ENCODE measurements at regions not wholly inside any gene's neighbourhood (a gene's known extent, or its start where the extent isn't known, plus 50 kb on each side); places are given as distances from the start of the nearest gene placed in this dataset.

DNA sequence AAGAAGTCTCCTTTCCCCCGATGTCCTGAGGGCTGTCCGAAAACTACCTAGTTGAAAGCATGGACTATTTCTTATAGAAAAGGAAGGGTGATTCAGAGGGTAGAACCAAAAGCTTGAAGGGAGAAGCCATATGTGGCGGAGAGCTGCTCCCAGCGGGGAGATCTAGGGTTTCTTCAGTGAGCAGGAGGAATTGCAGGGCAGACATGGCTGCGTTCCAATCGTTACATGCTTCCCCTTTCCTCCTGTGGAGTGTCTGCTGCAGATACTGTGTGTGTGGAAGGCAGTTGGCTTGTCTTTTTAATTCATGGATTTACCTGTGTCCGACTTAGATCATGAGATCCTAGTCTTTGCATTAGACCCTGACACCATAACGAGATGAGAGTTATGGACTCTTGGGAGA is 799.5 kb downstream of the QKI start:
- DNase-seq (ENCODE audit: low spot score) = no peak

DNA sequence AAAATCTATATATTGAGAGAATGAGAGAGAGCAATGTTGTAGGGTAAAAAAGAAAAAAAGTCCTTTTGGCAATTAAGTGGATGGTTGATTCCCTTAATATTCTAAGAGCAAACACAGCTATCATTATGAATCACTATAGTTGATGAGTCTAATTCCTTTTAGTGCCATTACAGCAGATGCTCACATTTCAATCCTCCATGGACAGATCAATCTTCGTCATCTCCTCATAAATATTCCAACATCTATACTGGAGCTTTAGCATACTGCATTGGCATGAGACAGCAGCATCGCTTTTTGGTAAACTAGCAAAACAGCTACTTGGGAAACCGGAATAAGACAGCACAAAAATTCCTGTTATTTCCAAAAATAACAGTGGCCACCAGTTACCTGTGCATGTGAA is 796.7 kb downstream of the QKI start:
- DNase-seq (ENCODE audit: low spot score) = no peak

DNA sequence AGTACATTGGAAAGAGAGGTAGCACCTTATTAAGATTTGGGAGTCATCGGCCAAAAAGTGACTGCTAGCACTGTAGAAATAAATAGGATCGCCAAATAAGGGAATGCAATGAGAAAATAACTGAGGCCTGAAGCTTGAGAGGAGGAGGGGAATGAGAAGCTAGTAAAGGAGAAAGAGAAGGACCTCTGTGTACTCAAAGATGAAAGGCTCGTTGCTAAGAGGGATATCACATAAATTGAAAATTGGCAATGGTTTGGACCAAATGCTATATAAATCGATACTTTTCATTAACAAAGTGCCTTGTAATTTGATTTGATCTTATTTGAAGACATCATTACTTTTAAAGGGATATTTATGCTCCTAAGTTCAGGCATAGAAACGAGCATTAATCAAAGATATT is 796.3 kb downstream of the QKI start:
- DNase-seq (ENCODE audit: low spot score) = no peak

DNA sequence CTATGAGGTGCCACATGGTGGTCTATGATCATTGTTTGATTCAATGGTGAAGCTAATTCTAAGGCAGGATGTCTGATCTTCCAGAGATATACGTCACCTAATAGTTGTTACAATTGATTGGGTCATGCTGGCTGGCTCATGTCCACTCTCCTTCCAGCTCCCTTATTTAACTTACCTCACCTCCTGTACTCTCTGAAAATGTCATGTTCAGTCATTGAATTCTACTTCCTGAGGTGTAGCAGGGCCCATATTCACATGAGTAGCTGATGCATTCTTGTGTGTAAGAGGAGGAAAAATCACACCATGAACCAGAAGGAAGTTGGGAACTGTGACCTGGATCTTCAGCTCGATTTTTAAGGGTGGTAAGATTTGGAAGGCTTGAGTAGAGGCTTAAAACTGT is 795.8 kb downstream of the QKI start:
- no peak for DNase-seq (ENCODE audit: low spot score)

DNA sequence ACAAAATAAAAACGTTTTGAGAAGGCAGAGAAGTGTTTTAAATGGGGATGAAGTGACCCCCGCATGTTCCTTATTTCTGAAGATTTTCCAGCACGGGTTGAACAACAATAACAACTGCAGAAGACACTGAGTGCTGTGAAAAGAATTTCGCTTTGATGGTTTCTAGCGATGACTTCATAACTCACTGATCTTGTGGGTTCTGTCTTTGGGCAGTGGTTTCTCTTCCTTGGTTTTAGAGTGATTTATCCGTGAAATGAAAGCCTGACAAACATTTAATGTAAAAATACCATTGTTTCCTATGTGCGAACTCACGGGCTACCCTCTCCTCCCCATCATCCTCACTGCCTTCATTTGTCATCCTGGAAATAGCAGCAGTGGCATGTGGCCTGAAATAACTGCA is 793.9 kb downstream of the QKI start:
- no peak for DNase-seq (ENCODE audit: low spot score)

DNA sequence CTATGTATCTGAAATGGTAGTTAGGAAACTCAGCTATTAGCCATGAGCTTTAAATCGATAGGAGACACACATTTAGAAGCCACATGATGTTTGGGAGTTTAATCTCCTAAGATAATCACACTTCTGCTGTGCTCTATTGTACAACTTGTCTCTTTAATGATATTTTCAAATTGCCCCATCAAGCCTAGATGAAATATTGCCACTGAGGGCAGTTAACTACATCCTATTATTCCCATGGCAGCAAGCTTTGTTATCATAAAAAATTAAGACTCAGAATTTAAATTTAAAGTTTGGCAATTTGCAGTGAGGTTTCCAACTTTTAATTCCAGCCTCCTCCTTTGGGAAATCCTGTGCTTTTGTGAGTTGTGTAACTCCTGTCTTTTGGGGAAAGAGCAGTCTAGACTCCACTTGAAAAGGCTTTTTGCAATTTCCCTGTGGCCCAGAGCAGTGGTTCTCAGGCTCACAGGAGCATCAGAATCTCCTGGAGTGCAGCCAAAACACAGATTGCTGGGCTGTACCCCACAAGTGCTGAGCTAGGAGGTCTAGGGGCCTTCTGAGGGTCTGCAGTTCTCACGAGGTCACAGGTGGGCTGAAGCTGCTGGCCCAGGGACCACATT is 792.4 kb downstream of the QKI start:
- no peak for DNase-seq (ENCODE audit: low spot score)

DNA sequence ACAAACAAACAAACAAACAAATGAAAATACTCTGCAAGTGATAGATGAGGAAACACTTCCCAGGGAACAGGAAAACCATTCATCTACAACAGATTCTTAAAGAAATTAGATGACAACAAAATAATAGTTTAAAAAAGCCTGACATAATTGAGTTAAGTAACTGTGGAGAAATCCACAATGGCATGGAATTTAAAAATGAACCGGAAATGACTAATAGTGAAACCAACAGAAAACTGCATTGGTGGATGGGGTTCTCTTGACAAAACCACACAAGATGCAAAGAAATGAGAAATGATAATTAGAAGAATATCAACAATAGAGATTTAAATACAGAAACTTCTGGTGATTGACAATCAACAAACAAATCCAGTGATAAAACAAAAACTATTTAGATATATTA is 785.6 kb downstream of the QKI start:
- DNase-seq (ENCODE audit: low spot score) = no peak

DNA sequence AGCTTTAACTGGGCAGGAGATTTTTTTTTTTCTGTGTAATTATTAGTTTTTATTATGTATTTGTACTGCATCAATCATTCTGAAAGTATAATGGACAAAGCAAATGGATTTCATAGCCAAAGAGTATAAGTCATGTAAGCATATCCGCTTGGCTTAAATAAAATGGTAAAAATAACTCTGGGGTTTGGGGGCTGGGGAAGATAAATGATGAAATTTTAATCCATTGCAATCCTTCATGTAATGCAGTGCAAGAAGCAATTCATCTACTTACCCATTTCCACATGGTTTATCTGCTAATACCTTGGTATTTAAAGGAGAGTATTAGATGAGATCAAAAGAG is 781.4 kb downstream of the QKI start:
- no peak for DNase-seq (ENCODE audit: low spot score)

DNA sequence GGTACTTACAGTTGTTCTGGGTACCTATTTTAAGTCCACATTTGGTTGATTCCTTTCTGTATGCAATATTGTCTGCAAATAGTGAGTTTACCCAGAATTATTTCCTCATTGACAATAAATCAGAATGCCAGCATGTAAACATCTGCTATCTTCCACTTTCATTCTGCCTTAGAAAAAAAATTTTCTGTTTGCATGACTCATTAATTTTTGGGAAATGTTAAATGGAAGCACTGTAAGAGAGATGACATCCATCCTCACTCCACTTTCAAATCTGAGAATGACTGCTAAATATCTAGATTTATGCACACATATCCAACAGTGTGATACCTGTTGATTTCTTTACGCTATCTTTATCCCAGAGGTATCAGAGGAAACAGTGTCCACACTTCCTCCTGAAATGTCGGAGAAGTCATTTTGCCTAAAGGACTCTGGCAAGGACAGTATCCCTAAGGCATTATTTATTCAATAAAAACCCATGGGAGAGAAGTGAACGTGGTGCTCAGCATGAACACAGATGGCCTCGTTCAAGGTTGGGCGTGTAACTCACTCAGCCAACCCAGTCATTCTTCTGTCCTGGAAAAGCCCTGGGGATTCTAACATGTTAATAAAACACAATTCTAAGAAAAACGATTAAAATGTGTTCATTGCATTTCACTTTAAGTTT is 780.9 kb downstream of the QKI start:
- DNase-seq (ENCODE audit: low spot score) = no peak

DNA sequence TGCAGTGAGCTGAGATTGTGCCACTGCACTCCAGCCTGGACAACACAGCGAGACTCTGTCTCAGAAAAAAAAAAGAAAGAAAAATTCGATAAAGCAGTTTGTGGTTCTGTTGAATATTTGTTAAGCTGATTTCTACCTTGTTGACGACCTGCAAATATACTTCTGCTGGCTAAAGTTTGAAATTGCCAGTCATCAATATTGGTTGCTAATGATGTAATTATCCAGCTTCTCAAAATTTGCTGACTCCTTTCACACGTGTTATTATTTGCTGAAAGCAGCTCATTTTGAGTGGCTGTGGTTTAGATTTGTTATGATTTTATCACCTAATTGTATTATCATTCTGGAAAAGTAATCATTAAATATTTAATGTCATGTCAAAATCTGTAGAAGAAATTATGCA is 774.3 kb downstream of the QKI start:
- no peak for DNase-seq (ENCODE audit: low spot score)

DNA sequence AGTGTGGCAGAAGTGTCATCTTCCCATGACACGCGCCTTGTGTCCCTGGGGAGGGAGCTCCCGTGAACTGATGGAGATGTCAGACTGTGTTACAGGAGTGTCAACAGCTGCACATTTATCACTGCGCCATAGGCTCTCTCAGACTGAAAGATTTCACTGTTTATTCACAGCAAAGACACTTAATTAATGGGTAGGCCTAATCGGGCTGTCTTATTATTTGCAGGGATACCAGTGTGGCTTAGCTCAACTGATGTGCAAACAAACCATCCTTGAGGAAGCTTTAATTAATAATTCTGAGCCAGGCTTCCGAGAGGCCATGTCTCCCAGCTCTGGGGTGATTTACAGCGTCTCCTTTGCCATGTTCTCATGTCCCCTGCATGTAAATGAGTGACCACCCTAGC is 771.0 kb downstream of the QKI start:
- DNase-seq (ENCODE audit: low spot score) = no peak

DNA sequence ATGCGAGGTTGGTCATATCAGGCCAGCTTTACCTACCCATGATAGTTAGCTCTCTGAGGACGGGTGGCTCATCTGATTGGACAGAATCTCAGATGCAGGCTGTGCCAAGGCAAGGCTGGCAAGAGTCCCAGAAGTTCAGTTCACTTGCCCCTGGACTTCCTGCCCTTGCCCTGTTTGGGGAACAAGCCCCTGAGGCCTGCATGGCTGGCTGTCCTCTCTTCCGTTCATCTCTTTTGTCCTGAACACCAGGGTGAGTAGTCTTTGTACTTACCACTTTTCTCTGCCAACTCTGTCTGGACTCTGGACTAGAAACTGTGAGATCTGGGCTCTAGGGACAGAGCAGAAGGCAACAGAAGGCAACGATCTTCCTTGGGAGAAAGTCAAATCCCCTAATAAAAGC is 769.9 kb downstream of the QKI start:
- DNase-seq (ENCODE audit: low spot score) = no peak

DNA sequence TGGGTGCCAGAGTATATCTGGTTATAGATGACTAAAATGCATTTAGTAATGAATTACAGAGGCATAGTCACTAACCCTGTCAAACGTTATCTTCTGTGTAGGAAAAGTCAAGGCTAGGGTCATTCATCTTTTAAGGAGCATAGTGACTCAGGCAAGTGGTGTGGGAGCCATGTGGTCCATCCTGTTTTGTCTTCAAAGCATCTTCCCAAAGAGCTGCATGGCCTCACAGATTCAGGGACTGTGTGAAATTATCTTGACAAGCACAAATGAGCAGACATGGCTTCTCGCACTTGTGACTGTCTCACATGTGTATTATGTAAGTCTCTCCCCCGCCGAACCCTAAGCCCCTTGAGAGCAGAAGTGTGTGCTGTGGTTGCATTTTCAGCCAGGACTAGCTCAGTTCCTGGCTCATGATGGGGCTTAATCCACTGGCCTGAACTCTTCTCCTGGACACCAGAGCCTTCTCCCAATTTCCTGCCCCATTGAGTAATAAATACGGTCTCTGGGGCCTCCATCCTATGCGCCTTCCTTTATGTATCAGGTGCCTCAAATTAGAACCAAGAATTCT is 769.1 kb downstream of the QKI start:
- DNase-seq (ENCODE audit: low spot score) = no peak

DNA sequence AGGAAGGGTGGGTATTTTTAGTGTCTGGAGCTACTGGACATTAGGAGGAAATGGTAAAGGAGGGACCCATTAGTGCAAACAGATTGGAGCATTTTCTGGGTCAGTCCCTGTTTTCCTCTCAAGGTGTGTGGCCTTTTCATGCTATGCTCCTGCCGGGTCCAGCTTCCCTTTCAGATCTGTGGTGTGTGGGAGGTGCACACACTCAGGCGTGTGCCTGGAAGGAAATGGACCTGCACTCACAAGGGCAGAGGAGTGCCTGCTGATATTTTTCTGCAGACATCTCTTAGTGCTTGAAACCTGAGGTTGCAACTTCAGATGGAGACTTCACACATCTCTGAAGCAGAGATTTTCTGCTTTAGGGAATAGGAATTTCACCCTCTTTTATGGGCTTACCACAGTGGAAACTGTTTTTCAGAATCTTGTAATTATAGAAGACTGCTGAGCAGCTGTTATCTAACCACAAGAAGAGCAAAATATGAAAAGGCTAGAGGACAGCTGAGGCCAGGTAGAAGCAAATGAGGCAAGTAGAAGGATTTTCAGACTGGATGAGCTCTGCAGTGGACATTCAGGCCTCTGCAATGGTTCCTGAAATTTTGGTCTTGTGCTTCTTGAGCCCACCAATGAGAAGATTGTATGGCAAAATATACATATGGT is 764.3 kb downstream of the QKI start:
- DNase-seq (ENCODE audit: low spot score) = no peak

DNA sequence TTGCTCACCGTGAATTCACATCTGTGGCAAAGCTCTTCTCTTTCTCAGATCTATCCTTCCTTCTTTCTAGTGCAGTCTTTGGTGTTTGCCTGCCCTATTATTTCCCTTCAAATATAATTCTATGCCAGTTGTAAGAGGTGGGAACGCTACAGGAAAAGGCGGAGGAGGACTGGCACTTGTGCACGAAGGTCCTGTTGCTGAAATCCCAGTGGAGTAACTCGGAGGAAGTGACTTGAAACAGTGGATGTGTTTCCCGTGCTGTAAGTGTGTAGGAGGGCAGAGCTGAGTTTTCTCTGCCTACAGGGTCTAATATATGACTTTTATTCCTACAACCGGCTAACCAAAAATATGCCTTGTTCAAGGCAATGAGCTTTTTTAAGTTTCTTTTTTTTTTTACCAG is 754.8 kb downstream of the QKI start:
- no peak for DNase-seq (ENCODE audit: low spot score)

DNA sequence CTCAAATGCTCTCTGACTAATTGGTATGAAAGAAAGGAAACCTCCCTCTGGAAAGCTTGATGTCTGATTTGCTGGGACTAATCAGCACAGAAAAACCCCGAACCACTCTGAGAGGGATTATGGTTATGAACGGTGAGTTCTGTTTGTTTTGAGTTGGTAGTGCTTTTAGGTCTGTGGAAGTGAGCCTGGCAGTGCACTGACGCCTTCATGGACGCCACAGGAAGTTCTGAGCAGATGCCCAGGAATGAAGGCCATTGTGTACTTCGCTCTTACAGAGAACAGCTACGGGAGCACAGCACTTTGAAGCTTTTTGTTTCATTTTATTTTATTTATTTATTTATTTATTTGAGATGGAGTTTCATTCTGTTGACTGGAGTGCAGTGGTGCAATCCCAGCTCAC is 754.1 kb downstream of the QKI start:
- no peak for DNase-seq (ENCODE audit: low spot score)

DNA sequence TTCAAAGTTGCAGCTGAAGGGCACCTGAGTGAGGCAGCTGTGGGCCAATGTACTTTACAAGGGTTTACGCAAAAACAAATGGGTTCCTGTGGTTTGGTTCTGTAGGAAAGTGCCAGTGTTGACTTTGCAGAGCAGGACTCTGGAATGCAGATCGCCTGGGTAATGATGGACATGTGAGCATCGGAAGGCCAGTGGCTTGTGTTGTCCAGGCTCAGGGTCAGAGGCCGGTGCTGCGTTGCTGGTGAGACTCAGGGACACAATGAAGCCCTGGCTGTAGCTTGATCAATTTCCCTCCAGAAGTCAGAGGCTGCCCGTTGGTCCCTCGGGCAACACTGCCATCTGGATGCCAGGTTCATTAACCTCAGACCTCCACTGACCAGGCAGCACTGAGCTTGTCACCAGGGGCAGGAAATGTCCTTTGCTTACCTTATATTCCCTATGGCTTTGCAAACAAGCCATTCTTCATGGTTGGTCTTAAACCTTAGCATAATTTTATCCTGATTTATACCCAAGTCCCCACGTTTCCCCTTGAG is 753.4 kb downstream of the QKI start:
- DNase-seq (ENCODE audit: low spot score) = no peak

DNA sequence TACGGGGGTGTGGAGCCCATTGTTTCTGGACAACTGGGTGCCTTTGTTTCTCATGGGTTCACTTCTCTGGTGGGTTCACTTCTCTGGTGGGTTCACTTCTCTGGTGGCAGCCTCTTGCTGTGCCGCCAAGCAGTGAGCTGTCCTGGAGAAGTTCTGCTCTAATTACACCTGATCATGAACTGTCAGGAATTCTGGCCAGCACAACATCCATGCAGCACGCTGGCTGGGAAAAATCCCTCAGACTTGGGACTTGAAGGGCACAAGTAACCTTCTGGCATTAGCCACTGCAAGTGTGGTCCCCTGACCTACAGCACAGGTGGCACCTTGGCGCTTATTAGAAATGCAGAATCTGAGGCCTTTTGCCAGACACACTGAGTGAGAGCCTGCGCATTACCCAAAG is 752.5 kb downstream of the QKI start:
- DNase-seq (ENCODE audit: low spot score) = no peak

DNA sequence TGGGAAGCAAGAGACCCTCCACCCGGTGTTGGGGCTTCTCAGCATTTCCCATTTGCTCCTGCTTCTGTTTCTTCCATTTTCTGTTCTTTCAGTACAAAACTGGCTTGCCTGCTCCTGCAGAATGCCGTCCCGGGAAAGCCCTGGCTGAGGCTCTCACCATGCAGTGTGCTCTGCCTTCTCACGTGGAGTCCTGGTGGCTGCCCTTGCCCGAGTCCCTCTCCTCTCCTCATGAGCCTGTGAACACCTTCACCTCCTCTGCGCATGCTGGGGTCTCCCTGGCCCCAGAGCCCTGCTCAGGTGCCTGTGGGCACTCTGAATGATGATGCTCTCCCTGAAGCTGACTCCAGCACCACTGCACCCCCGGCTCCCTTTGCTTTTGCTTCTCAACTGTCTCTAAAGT is 752.0 kb downstream of the QKI start:
- DNase-seq (ENCODE audit: low spot score) = no peak

DNA sequence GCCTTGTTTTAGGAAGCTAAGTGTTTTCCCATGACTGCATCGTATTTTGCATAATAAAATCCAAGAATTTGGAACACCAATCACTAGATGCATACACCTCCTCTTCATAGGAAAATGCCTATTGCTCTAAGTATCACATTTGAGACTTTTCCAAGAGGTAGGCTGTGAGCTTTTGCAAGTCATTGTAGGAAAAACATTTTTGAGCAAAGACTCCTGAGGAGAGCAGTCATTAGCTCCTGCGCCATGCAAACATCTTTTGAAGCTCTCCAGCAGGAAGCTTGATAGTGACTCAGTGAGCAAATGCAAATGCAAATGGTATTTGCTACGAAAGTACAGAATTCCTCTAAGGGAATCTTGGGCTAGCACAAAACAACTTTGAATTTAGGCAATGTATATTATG is 750.4 kb downstream of the QKI start:
- DNase-seq (ENCODE audit: low spot score) = no peak

DNA sequence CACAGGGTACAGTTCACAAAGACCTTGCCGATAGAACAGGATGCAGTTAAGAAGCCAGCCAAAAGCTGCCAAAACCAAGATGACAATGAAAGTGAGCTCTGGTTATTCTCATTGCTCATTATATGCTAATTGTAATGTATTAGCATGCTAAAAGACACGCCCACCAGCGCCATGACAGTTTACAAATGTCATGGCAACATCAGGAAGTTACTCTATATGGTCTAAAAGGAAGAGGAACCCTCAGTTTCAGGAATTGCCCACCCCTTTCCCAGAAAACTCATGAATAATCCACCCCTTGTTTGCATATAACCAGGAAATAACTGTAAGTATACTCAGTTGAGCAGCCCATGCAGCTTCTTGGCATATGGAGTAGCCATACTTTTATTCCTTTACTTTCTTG is 748.7 kb downstream of the QKI start:
- DNase-seq (ENCODE audit: low spot score) = no peak

DNA sequence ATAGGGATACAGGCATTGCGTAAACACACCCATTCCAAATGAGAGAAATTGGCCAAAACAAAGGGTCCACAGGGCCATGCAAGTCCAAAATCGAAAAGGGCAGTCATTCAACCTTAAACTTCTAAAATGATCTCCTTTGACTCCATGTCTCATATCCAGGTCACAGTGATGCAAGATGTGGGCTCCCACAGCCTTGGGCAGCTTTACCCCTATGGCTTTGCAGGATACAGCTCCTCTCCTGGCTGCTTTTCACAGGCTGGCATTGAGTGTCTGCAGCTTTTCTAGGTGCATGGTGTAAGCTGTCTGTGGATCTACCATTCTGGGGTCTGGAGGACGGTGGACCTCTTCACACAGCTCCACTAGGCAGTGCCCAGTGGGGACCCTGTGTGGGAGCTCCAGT is 744.5 kb downstream of the QKI start:
- no peak for DNase-seq (ENCODE audit: low spot score)

DNA sequence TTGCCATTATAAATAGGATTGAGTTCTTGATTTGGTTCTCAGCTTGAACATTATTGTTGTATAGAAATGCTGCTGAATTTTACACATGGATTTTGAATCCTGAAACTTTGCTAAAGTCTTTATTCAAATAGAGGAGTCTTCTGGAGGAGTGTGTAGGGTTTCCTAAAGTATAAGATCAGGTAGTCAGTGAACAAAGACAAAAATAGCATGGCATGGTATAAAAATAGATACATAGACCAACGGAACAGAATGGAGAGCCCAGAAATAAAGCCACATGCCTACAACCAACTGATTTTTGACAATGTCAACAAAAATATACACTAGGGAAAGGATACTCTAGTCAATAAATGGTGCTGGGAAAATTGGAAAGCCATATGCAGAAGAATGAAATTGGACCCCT is 740.1 kb downstream of the QKI start:
- DNase-seq (ENCODE audit: low spot score) = no peak
